ENCODE measurements at regions not wholly inside any gene's neighbourhood (a gene's known extent, or its start where the extent isn't known, plus 50 kb on each side); places are given as distances from the start of the nearest gene placed in this dataset.

DNA sequence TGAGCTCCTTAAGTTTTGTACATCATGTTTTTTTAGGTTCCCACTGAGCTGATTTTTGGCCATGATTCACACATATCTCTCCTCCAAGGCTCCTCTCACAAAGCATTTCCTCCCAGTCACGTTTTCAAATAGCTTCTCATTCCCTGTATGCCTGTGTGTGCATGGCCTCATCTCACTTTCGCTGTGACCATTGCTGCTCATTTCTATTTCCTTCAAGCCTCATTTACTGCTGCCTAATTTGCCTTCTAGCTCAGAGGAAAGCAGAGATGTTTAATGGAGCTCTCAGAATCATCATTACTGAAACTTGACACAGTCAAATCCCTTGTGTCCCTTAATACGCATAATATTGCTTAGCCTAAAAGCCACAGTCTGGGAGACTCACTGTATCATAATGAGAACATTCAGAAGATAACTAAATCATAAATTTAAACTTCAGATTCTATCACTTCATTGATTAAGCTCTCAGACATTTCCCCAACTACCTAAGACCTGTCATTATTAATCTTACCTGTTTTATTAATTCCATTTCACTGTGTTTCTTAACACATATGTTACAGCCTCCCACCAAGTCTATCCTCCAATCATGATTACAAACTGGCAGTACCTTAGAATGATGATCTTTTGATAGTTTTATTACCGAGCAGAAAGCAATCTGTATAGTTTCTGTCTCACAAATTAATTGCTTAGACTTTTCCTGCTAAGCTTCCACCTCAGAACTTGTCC lies 278.3 kb upstream of the PTGER4 start:
- TF ChIP-seq, protein P1, sequence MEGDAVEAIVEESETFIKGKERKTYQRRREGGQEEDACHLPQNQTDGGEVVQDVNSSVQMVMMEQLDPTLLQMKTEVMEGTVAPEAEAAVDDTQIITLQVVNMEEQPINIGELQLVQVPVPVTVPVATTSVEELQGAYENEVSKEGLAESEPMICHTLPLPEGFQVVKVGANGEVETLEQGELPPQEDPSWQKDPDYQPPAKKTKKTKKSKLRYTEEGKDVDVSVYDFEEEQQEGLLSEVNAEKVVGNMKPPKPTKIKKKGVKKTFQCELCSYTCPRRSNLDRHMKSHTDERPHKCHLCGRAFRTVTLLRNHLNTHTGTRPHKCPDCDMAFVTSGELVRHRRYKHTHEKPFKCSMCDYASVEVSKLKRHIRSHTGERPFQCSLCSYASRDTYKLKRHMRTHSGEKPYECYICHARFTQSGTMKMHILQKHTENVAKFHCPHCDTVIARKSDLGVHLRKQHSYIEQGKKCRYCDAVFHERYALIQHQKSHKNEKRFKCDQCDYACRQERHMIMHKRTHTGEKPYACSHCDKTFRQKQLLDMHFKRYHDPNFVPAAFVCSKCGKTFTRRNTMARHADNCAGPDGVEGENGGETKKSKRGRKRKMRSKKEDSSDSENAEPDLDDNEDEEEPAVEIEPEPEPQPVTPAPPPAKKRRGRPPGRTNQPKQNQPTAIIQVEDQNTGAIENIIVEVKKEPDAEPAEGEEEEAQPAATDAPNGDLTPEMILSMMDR (IDR thresholded peaks at IDR 0.05): no peak
- no peak for TF ChIP-seq POLR2A (IDR thresholded peaks at IDR 0.05)

Measured in heart left ventricle (tissue), 13 donors.